Kidney (tissue), 13 donors: ENCODE measurements at regions not wholly inside any gene's neighbourhood (a gene's known extent, or its start where the extent isn't known, plus 50 kb on each side); places are given as distances from the start of the nearest gene placed in this dataset.

Experiments used
- DNase-seq, 5 donors: peaks; one replicate each; pipeline ENCODE4 v3.0.0-alpha.2; 2013 to 2020
- FAIRE-seq: peaks from 2 replicates; lab custom pipeline; 2012; peaks lifted over from hg19 to GRCh38; lab: Jason Lieb, UNC
- H3K27ac ChIP-seq, 2 donors: one replicate each; pipeline ENCODE4 v1.7.0; 2013; ENCODE audit warnings: low read depth in 2 of 2, low read length in 2 of 2, inconsistent platforms in 1 of 2
- H3K27me3 ChIP-seq: one replicate; pipeline ENCODE4 v1.7.1; 2013; ENCODE audit warnings: low read length, inconsistent platforms; ENCODE audit not compliant: control insufficient read depth, insufficient read depth
- H3K36me3 ChIP-seq, 3 donors: one replicate each; pipeline versions ENCODE4 v1.7.0 to v1.7.1; 2013; ENCODE audit warnings: low read length in 3 of 3, control low read depth in 1 of 3, inconsistent platforms in 1 of 3; ENCODE audit not compliant: insufficient read depth in 3 of 3, control insufficient read depth in 2 of 3
- H3K4me1 ChIP-seq, 3 donors: one replicate each; pipeline versions ENCODE4 v1.7.0 to v1.7.1; 2013; ENCODE audit warnings: low read length in 3 of 3, inconsistent platforms in 1 of 3, low read depth in 1 of 3; ENCODE audit not compliant: control insufficient read depth in 2 of 3, insufficient read depth in 2 of 3
- H3K4me3 ChIP-seq, 3 donors: one replicate each; pipeline versions ENCODE4 v1.7.0 to v1.8.1; 2013; ENCODE audit warnings: low read length in 3 of 3, control low read depth in 1 of 3, inconsistent platforms in 1 of 3
- H3K9ac ChIP-seq, 3 donors: one replicate each; pipeline versions ENCODE4 v1.7.0 to v1.7.1; 2013; ENCODE audit warnings: low read length in 3 of 3, control low read depth in 1 of 3, inconsistent platforms in 1 of 3
- H3K9me3 ChIP-seq, 3 donors: one replicate each; pipeline versions ENCODE4 v1.7.0 to v1.7.1; 2013; ENCODE audit warnings: low read length in 3 of 3, control low read depth in 1 of 3, inconsistent platforms in 1 of 3; ENCODE audit not compliant: control insufficient read depth in 2 of 3, insufficient read depth in 1 of 3
- CTCF ChIP-seq: IDR thresholded peaks from 3 replicates; pipeline ENCODE4 v1.5.1; 2012; ENCODE audit warnings: mild to moderate bottlenecking, moderate library complexity, borderline replicate concordance; ENCODE audit not compliant: insufficient read depth; ENCODE audit errors: extremely low read depth
- intact Hi-C: fragments of 100-400 bp; cut with DNase I; formaldehyde crosslinking; loops from one replicate; pipeline ENCODE4 v1.11.1; 2022
- donor health status: control.
- donor health status: control.
- donor health status: control.
- donor health status: control.
- donor health status: control.
- donor health status: DM: yes; HTN: yes; CAD: no.
- donor health status: Normal renal cell carcinoma (clear cell type).

- FAIRE-seq (no peak), DNase-seq (no peak)
- H3K36me3 ChIP-seq, result no peaks in the 10 kb centered on the region
- intact Hi-C loops, result no loop called here
- H3K9ac ChIP-seq, result no peak overlapping the region
- no peak overlapping the region for H3K27ac ChIP-seq
- no peaks in the 10 kb centered on the region for H3K27me3 ChIP-seq
- no peak overlapping the region for H3K4me3 ChIP-seq
- no peak for TF ChIP-seq CTCF
- H3K4me1 ChIP-seq, result no peaks in the 10 kb centered on the region
- peaks cover 0 to 7% (median 0%) of the 10 kb centered on the region in 3 donors for H3K9me3 ChIP-seq
Measured at GRCh38 chr7:98465022-98465421, 64.1 kb upstream of the BAIAP2L1 start.

GRCh38 chr7:98464558-98464940 lies 63.7 kb upstream of the BAIAP2L1 start:
- Histone ChIP-seq H3K4me1 (no peaks in the 10 kb centered on the region), H3K9me3 (peaks cover 0 to 7% (median 0%) of the 10 kb centered on the region in 3 donors), H3K4me3 (no peak overlapping the region), H3K27me3 (no peaks in the 10 kb centered on the region), H3K27ac (no peak overlapping the region), H3K9ac (no peak overlapping the region), H3K36me3 (no peaks in the 10 kb centered on the region)
- DNase-seq (no peak), FAIRE-seq (no peak)
- TF ChIP-seq CTCF, result no peak
- intact Hi-C loops, result no loop called here

GRCh38 chr7:98463837-98464557 lies 63.1 kb upstream of the BAIAP2L1 start:
- intact Hi-C loops, result no loop called here
- H3K9me3 ChIP-seq, result peaks cover 0 to 3% (median 0%) of the 10 kb centered on the region in 3 donors
- H3K27ac ChIP-seq, result no peak overlapping the region
- no peak for TF ChIP-seq CTCF
- H3K27me3 ChIP-seq, result no peaks in the 10 kb centered on the region
- FAIRE-seq (no peak), DNase-seq (no peak)
- no peaks in the 10 kb centered on the region for H3K4me1 ChIP-seq
- H3K4me3 ChIP-seq, result no peak overlapping the region
- no peak overlapping the region for H3K9ac ChIP-seq
- H3K36me3 ChIP-seq, result no peaks in the 10 kb centered on the region
